ENCODE measurements at regions not wholly inside any gene's neighbourhood (a gene's known extent, or its start where the extent isn't known, plus 50 kb on each side); places are given as distances from the start of the nearest gene placed in this dataset.
A peak's percentile ranks its signal among the peaks of the same experiment; 100 is the strongest.
"Not testable (repeated sequence)": the region's sequence is repeated elsewhere in the genome, so short reads cannot be mapped to it uniquely, and the experiment has no call there.

DNA sequence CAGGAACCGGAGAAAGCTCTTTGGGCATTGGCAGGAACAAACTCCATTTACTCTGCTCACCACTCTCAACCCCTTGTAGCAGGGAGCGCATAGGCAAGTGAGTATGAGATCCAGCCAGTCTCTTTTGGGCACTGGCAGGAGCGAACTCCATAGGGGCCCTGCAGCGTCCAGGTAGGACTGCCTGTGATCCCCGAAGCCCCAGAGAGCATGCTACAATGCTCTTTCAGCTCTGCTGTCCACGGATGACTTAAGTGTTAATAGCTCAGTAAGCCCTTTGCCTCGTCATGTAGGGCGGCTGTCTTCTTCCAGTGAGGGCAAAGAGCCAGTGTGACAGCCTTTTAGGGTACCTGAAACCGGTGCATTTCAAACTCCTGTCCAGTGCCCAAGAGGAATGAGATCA is 1525.6 kb upstream of the RAG2 start:
- Histone ChIP-seq H3K27me3 (ENCODE audit: control insufficient read depth, insufficient read depth, low read length) (no peaks in the 10 kb centered on the region), H3K36me3 (ENCODE audit: control insufficient read depth, insufficient read depth, low read length) (no peaks in the 10 kb centered on the region), H3K4me3 (ENCODE audit: low read depth in 2 of 2, low read length in 2 of 2) (no peak overlapping the region), H3K4me1 (ENCODE audit: control insufficient read depth, insufficient read depth, low read length) (no peaks in the 10 kb centered on the region), H3K27ac (ENCODE audit: low read length) (no peak overlapping the region), H3K9me3 (ENCODE audit: control insufficient read depth, insufficient read depth, low read depth, low read length) (no peaks in the 10 kb centered on the region)
- in situ Hi-C loops (cut with HindIII; ENCODE audit: low pct_unique_long_range_greater_than_20kb, low sequenced_read_pairs) (no loop called here), intact Hi-C loops (cut with micrococcal nuclease; ENCODE audit: unreplicated experiment) (no loop called here)
- peak; percentile 30; the same call in 1 of the 2 replicates for ATAC-seq
- TF ChIP-seq POLR2AphosphoS5 (IDR thresholded peaks at IDR 0.05; ENCODE audit: low read depth, low read length) = no peak
- TF ChIP-seq REST (IDR thresholded peaks at IDR 0.05; ENCODE audit: insufficient read depth in 1 of 2, low read depth in 2 of 2, low read length in 1 of 2) = no peak
- TF ChIP-seq SIN3A (IDR thresholded peaks at IDR 0.05; ENCODE audit: borderline replicate concordance, insufficient read depth, low read depth, low read length) = no peak
- TF ChIP-seq TCF7L2 (IDR thresholded peaks at IDR 0.05; ENCODE audit: low read depth, low read length) = no peak
- TF ChIP-seq, protein P1, sequence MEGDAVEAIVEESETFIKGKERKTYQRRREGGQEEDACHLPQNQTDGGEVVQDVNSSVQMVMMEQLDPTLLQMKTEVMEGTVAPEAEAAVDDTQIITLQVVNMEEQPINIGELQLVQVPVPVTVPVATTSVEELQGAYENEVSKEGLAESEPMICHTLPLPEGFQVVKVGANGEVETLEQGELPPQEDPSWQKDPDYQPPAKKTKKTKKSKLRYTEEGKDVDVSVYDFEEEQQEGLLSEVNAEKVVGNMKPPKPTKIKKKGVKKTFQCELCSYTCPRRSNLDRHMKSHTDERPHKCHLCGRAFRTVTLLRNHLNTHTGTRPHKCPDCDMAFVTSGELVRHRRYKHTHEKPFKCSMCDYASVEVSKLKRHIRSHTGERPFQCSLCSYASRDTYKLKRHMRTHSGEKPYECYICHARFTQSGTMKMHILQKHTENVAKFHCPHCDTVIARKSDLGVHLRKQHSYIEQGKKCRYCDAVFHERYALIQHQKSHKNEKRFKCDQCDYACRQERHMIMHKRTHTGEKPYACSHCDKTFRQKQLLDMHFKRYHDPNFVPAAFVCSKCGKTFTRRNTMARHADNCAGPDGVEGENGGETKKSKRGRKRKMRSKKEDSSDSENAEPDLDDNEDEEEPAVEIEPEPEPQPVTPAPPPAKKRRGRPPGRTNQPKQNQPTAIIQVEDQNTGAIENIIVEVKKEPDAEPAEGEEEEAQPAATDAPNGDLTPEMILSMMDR (IDR thresholded peaks at IDR 0.05) = no peak
- no TSS peak for BruUV-seq (replicated peaks)
- no peak for DNase-seq (ENCODE audit: low read depth, low spot score)
- CTCF ChIA-PET = no interaction called here
- POLR2A ChIA-PET = no interaction called here

GRCh38 chr11:38116616-38117015 is 1518.6 kb upstream of the RAG2 start:
- H3K4me3 ChIP-seq (ENCODE audit: low read depth in 2 of 2, low read length in 2 of 2); intact Hi-C loops (cut with micrococcal nuclease; ENCODE audit: unreplicated experiment); POLR2A ChIA-PET; H3K36me3 ChIP-seq (ENCODE audit: control insufficient read depth, insufficient read depth, low read length); in situ Hi-C loops (cut with HindIII; ENCODE audit: low pct_unique_long_range_greater_than_20kb, low sequenced_read_pairs); H3K27ac ChIP-seq (ENCODE audit: low read length); H3K4me1 ChIP-seq (ENCODE audit: control insufficient read depth, insufficient read depth, low read length); DNase-seq (ENCODE audit: low read depth, low spot score); H3K27me3 ChIP-seq (ENCODE audit: control insufficient read depth, insufficient read depth, low read length); BruUV-seq (replicated peaks); ATAC-seq; CTCF ChIA-PET; H3K9me3 ChIP-seq (ENCODE audit: control insufficient read depth, insufficient read depth, low read depth, low read length): not testable (repeated sequence)

- H3K4me1 ChIP-seq (ENCODE audit: control insufficient read depth, insufficient read depth, low read length); POLR2A ChIA-PET; intact Hi-C loops (cut with micrococcal nuclease; ENCODE audit: unreplicated experiment); in situ Hi-C loops (cut with HindIII; ENCODE audit: low pct_unique_long_range_greater_than_20kb, low sequenced_read_pairs); BruUV-seq (replicated peaks); H3K4me3 ChIP-seq (ENCODE audit: low read depth in 2 of 2, low read length in 2 of 2); H3K9me3 ChIP-seq (ENCODE audit: control insufficient read depth, insufficient read depth, low read depth, low read length); H3K27ac ChIP-seq (ENCODE audit: low read length); CTCF ChIA-PET; H3K36me3 ChIP-seq (ENCODE audit: control insufficient read depth, insufficient read depth, low read length); DNase-seq (ENCODE audit: low read depth, low spot score); ATAC-seq; H3K27me3 ChIP-seq (ENCODE audit: control insufficient read depth, insufficient read depth, low read length): not testable (repeated sequence)
These were observed 1517.3 kb upstream of the RAG2 start for GRCh38 chr11:38115381-38115780.

Measured in Panc1 (cell line).